Epithelial cell of prostate (primary cell): ENCODE measurements at regions not wholly inside any gene's neighbourhood (a gene's known extent, or its start where the extent isn't known, plus 50 kb on each side); places are given as distances from the start of the nearest gene placed in this dataset.

Experiments used
- DNase-seq: peaks from one replicate; pipeline ENCODE4 v3.0.0-alpha.2; 2011; ENCODE audit warnings: low read depth, low spot score
- H3K27ac ChIP-seq: fragments of 450-650 bp; 2 replicates; pipeline ENCODE4 v1.5.1; 2017; ENCODE audit warnings: mild to moderate bottlenecking

- no peak overlapping the region for H3K27ac ChIP-seq
- DNase-seq = no peak
These were observed 327.3 kb downstream of the FRK start for GRCh38 chr6:115733426-115733825.

- DNase-seq = no peak
- H3K27ac ChIP-seq = no peak overlapping the region
These were observed 331.7 kb downstream of the FRK start for GRCh38 chr6:115729036-115729435.

- no peak overlapping the region for H3K27ac ChIP-seq
- DNase-seq = no peak
These were observed 332.5 kb downstream of the FRK start for GRCh38 chr6:115728171-115728570.

- no peak for DNase-seq
These were observed 339.1 kb downstream of the FRK start for GRCh38 chr6:115721564-115721963.

GRCh38 chr6:115720900-115721299, 339.8 kb downstream of the FRK start:
- H3K27ac ChIP-seq = no peak overlapping the region
- no peak for DNase-seq

More at GRCh38 chr6:115721564-115721963, 339.1 kb downstream of the FRK start:
- H3K27ac ChIP-seq = no peak overlapping the region

GRCh38 chr6:115717472-115717871, 343.2 kb downstream of the FRK start:
- DNase-seq = no peak
- H3K27ac ChIP-seq = no peak overlapping the region

- no peak for DNase-seq
- no peak overlapping the region for H3K27ac ChIP-seq
These were observed 343.6 kb downstream of the FRK start for GRCh38 chr6:115717062-115717461.

GRCh38 chr6:115712291-115712961, 348.3 kb downstream of the FRK start:
- DNase-seq = no peak
- no peak overlapping the region for H3K27ac ChIP-seq

GRCh38 chr6:115708850-115709249, 351.8 kb downstream of the FRK start:
- no peak for DNase-seq
- H3K27ac ChIP-seq = no peak overlapping the region

GRCh38 chr6:115706981-115707380, 353.7 kb downstream of the FRK start:
- H3K27ac ChIP-seq = no peak overlapping the region
- no peak for DNase-seq

- no peak overlapping the region for H3K27ac ChIP-seq
- DNase-seq = no peak
These were observed 354.4 kb downstream of the FRK start for GRCh38 chr6:115706324-115706723.

GRCh38 chr6:115704028-115704427, 356.7 kb downstream of the FRK start:
- DNase-seq = no peak

GRCh38 chr6:115691433-115691832, 369.3 kb downstream of the FRK start:
- no peak overlapping the region for H3K27ac ChIP-seq
- DNase-seq = no peak

More at GRCh38 chr6:115704028-115704427, 356.7 kb downstream of the FRK start:
- no peak overlapping the region for H3K27ac ChIP-seq

- DNase-seq = no peak
- no peak overlapping the region for H3K27ac ChIP-seq
These were observed 369.8 kb downstream of the FRK start for GRCh38 chr6:115690854-115691253.

GRCh38 chr6:115681978-115682775, 378.5 kb downstream of the FRK start:
- DNase-seq = no peak
- no peak overlapping the region for H3K27ac ChIP-seq

GRCh38 chr6:115680621-115681020, 380.1 kb downstream of the FRK start:
- no peak overlapping the region for H3K27ac ChIP-seq
- DNase-seq = no peak

GRCh38 chr6:115677198-115677597, 383.5 kb downstream of the FRK start:
- no peak overlapping the region for H3K27ac ChIP-seq
- no peak for DNase-seq

- H3K27ac ChIP-seq = no peak overlapping the region
- no peak for DNase-seq
These were observed 385.2 kb downstream of the FRK start for GRCh38 chr6:115675443-115675842.

GRCh38 chr6:115668781-115669180, 391.9 kb downstream of the FRK start:
- no peak overlapping the region for H3K27ac ChIP-seq
- DNase-seq = no peak

- DNase-seq = no peak
- H3K27ac ChIP-seq = no peak overlapping the region
These were observed 392.5 kb downstream of the FRK start for GRCh38 chr6:115668211-115668610.

GRCh38 chr6:115667478-115668026, 393.1 kb downstream of the FRK start:
- DNase-seq = no peak
- H3K27ac ChIP-seq = no peak overlapping the region
